ENCODE measurements at regions not wholly inside any gene's neighbourhood (a gene's known extent, or its start where the extent isn't known, plus 50 kb on each side); places are given as distances from the start of the nearest gene placed in this dataset.

DNA sequence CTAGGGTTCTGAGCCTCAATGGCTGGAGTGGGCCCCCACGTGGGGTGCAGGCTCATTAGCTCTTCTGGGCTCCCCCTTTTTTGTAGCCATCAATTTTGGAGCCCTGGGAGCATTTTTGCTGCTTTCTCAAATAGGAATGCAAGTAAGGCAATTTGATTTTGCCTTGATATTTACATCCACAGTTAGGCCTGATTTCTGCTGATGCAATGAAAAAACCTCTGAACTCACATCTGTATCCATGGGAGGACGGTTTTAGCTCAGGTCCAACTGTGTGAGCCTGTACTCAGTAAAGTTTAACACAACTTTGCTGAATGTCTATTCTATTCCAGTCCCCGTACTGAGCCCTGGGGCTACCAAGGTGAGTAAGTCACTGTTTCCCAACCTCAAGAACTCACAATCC lies 425.0 kb downstream of the HAPSTR1 start:
- TF ChIP-seq, protein P1, sequence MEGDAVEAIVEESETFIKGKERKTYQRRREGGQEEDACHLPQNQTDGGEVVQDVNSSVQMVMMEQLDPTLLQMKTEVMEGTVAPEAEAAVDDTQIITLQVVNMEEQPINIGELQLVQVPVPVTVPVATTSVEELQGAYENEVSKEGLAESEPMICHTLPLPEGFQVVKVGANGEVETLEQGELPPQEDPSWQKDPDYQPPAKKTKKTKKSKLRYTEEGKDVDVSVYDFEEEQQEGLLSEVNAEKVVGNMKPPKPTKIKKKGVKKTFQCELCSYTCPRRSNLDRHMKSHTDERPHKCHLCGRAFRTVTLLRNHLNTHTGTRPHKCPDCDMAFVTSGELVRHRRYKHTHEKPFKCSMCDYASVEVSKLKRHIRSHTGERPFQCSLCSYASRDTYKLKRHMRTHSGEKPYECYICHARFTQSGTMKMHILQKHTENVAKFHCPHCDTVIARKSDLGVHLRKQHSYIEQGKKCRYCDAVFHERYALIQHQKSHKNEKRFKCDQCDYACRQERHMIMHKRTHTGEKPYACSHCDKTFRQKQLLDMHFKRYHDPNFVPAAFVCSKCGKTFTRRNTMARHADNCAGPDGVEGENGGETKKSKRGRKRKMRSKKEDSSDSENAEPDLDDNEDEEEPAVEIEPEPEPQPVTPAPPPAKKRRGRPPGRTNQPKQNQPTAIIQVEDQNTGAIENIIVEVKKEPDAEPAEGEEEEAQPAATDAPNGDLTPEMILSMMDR (IDR thresholded peaks at IDR 0.05) = no peak
- no peak for TF ChIP-seq POLR2A (IDR thresholded peaks at IDR 0.05)

Data from thyroid gland (tissue), 4 donors.